ENCODE measurements at regions not wholly inside any gene's neighbourhood (a gene's known extent, or its start where the extent isn't known, plus 50 kb on each side); places are given as distances from the start of the nearest gene placed in this dataset.
A peak's percentile ranks its signal among the peaks of the same experiment; 100 is the strongest.

DNA sequence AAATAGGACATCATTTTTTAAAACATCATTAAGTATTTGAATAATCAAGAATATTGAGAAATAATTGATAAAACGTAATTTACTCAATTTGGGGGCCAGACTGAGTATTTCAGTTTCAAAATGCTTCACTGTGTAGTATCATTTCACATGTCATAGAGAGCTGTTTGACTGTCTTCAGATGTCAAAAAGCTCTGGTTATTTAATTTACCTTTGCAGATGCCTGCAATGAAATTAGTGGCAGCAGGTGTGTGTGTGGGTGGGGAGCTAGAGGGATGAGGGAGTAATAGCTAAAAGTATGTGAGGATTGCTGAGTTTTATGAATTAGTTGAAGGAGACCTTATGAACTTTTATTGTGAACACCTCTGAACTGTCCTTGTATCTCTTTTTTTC is 567.2 kb upstream of the MEF2C start:
- no peaks in the 10 kb centered on the region for H3K27me3 ChIP-seq (replicated peaks; ENCODE audit: control insufficient read depth, insufficient read depth, low read length)

DNA sequence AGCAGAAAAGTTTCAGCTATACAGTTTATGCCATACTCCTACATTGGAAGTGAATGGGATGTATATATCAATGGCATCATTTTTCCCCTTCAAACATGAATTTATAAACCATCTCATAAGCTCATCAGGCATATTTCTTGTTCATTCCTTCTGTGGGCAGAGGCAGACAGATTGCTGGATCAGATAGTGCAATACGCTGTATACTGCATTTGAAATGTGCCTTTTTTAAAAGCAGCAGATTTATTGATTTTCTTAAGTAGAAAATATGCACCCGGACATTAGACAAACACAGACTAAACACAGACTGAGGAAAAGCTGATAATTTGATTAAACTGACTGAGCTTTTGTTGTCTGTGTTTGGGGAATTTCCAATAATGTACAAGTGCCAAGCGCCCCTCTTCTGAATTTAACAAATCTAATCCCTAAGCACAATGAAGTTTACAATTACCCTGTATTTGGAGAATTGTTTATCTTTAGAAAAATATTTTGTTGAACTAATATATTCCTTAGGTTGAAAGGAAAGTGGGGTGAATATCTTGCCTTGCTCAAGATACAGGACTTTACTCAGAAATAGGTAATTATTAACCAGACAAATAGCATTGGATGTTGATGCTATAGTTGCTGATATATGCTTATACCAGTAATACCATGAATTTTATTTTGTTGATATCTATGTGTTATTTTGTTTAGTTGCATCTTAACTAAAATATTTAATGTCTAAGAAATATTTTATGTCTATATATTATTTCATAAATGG is 566.6 kb upstream of the MEF2C start:
- DNase-seq (ENCODE audit: extremely low read depth, insufficient read length) = no peak
- Histone ChIP-seq H3K4me3 (replicated peaks; ENCODE audit: low read depth, low read length) (no peak overlapping the region), H3K36me3 (ENCODE audit: control insufficient read depth, insufficient read depth, low read length) (no peaks in the 10 kb centered on the region), H3K27me3 (replicated peaks; ENCODE audit: control insufficient read depth, insufficient read depth, low read length) (no peaks in the 10 kb centered on the region)
- TF ChIP-seq, protein P1, sequence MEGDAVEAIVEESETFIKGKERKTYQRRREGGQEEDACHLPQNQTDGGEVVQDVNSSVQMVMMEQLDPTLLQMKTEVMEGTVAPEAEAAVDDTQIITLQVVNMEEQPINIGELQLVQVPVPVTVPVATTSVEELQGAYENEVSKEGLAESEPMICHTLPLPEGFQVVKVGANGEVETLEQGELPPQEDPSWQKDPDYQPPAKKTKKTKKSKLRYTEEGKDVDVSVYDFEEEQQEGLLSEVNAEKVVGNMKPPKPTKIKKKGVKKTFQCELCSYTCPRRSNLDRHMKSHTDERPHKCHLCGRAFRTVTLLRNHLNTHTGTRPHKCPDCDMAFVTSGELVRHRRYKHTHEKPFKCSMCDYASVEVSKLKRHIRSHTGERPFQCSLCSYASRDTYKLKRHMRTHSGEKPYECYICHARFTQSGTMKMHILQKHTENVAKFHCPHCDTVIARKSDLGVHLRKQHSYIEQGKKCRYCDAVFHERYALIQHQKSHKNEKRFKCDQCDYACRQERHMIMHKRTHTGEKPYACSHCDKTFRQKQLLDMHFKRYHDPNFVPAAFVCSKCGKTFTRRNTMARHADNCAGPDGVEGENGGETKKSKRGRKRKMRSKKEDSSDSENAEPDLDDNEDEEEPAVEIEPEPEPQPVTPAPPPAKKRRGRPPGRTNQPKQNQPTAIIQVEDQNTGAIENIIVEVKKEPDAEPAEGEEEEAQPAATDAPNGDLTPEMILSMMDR (IDR thresholded peaks at IDR 0.05; ENCODE audit: insufficient read depth, low read length, poor library complexity, severe bottlenecking) = no peak

More for the DNA sequence above, 567.2 kb upstream of the MEF2C start:
- Histone ChIP-seq H3K36me3 (ENCODE audit: control insufficient read depth, insufficient read depth, low read length) (no peaks in the 10 kb centered on the region), H3K4me3 (replicated peaks; ENCODE audit: low read depth, low read length) (no peak overlapping the region)
- DNase-seq (ENCODE audit: extremely low read depth, insufficient read length) = no peak
- TF ChIP-seq, protein P1 (IDR thresholded peaks at IDR 0.05; ENCODE audit: insufficient read depth, low read length, poor library complexity, severe bottlenecking) = no peak

DNA sequence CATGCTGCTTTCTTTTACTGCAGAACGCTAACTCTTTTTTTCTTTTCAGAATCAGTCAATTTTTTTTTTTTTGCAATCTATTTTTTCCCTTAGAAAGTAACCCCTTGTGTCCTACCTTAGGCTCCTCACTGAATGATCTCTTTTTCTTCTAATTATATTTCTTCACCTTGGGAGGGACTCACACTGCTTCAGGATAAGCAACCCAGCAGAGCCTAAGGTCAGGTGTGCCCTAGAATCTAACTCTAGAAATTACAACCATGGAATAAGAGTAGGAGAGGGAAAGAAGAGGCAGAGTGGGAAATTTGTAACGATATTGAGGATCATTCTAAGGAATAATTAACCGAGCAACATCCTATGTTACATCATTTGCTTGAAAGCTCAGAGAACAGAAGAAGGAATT is 564.0 kb upstream of the MEF2C start:
- Histone ChIP-seq H3K27me3 (replicated peaks; ENCODE audit: control insufficient read depth, insufficient read depth, low read length) (no peaks in the 10 kb centered on the region), H3K4me3 (replicated peaks; ENCODE audit: low read depth, low read length) (no peak overlapping the region)
- no peak for DNase-seq (ENCODE audit: extremely low read depth, insufficient read length)

DNA sequence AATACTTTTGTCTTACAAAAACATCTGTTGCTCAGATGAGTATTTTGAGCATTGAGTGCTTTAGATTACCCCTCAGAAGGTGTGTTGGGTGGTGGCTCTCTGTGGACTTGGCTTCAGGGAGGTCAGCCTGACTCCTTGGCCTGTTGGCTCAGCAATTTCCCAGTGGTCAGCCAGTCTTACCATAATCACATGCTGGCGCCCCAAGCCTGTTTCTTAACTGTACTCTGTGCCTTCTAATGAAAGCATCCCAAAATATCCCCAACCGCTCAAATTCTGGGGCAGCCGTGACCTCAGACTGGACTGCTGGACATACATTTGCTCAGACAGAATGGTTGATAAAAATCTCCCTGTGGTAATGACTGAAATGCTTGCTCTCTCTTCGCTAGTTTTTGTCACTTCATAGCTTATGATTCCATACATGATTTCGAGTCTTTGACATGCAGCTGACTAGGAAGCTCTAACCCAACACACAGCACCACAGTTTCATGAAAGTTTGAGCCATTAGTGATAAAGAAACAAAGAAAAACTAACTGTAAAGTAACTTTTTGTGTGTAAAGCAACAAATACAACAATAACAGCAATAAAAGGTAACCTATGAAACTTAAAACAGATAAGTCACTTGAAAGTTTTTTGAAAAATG is 562.2 kb upstream of the MEF2C start:
- no peaks in the 10 kb centered on the region for H3K36me3 ChIP-seq (ENCODE audit: control insufficient read depth, insufficient read depth, low read length)
- H3K27me3 ChIP-seq (replicated peaks; ENCODE audit: control insufficient read depth, insufficient read depth, low read length) = no peaks in the 10 kb centered on the region
- H3K4me3 ChIP-seq (replicated peaks; ENCODE audit: low read depth, low read length) = peak overlapping the region; percentile 21; the same call in 1 of the 2 replicates
- no peak for DNase-seq (ENCODE audit: extremely low read depth, insufficient read length)
- TF ChIP-seq, protein P1 (IDR thresholded peaks at IDR 0.05; ENCODE audit: insufficient read depth, low read length, poor library complexity, severe bottlenecking) = no peak

More for the DNA sequence above, 564.0 kb upstream of the MEF2C start:
- no peaks in the 10 kb centered on the region for H3K36me3 ChIP-seq (ENCODE audit: control insufficient read depth, insufficient read depth, low read length)
- TF ChIP-seq, protein P1 (IDR thresholded peaks at IDR 0.05; ENCODE audit: insufficient read depth, low read length, poor library complexity, severe bottlenecking) = no peak

DNA sequence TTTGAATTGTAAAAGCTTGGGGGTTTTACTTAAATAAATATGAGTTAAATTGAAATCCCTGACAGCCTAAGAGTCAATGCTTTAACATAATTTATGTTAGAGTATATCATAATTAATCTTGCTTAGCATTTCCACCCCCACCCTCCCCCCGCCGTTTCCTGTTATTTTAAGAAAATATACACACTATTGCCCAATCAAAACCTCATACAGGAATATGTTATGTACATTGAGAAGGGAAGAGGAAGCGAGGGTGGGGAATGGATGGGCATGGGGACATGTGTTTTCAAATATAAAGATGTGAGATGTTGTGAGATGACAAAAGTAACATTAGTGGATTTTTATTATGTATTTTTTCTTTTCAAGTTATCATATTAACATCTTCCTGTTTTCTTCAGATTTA is 561.1 kb upstream of the MEF2C start:
- TF ChIP-seq, protein P1 (IDR thresholded peaks at IDR 0.05; ENCODE audit: insufficient read depth, low read length, poor library complexity, severe bottlenecking) = no peak
- Histone ChIP-seq H3K36me3 (ENCODE audit: control insufficient read depth, insufficient read depth, low read length) (no peaks in the 10 kb centered on the region), H3K4me3 (replicated peaks; ENCODE audit: low read depth, low read length) (no peak overlapping the region; the same call in 1 of the 2 replicates), H3K27me3 (replicated peaks; ENCODE audit: control insufficient read depth, insufficient read depth, low read length) (no peaks in the 10 kb centered on the region)
- no peak for DNase-seq (ENCODE audit: extremely low read depth, insufficient read length)
